Transverse colon (tissue), 3 donors: ENCODE measurements at regions not wholly inside any gene's neighbourhood (a gene's known extent, or its start where the extent isn't known, plus 50 kb on each side); places are given as distances from the start of the nearest gene placed in this dataset.

Experiments
- EP300 ChIP-seq: sonication (generic); formaldehyde crosslinking; IDR thresholded peaks from one replicate; pipeline ENCODE4 v1.6.1; 2017; ENCODE audit warnings: antibody characterized with exemption, low read depth
- POLR2A ChIP-seq: fragments of 450-650 bp; IDR thresholded peaks from one replicate; pipeline ENCODE4 v1.6.1; 2016; ENCODE audit warnings: antibody characterized with exemption, mild to moderate bottlenecking, moderate library complexity
- TF ChIP-seq, protein P1 (sequence below), 5 experiments: fragments of 200-600 bp in 3 of 5; fragments of 450-650 bp in 2 of 5; sonication (generic) in 3 of 5; IDR thresholded peaks; 1 replicate in 2 of 5; 2 replicates in 3 of 5; pipeline ENCODE4 v1.5.1; 2016 to 2017; ENCODE audit warnings: antibody characterized with exemption in 5 of 5, inconsistent platforms in 3 of 5, mild to moderate bottlenecking in 2 of 5, moderate library complexity in 1 of 5

DNA sequence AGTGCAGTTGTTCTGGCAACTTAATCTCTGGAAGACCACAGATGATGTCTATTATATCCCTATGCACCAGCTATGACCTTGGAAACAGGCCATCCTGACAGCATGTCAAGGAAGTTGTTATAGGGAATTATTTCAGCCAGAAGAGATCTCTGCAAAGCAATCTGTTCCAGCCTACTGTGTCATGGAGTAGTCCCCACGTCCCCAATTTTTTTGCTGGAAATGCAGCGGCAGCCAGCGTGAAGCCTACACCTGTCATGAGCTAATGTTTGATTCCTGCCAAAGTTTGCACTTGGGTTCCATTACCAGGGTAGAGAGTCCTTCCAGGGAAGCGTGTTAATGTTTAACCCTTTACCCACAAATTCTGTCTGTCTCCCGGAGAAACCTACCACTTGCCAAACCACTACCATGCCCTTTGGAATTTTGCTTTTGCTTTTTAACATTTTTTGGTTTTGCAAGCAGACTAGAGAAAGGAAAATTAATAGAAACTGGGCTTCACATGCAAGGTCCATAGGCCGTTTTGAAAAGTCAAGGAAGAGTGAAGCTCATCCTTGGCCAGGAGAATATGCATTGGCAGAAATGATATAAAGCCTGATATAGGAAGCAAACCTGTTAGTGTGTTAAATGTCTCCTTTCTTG is 174.9 kb upstream of the SPRY4 start:
- TF ChIP-seq, protein P1, sequence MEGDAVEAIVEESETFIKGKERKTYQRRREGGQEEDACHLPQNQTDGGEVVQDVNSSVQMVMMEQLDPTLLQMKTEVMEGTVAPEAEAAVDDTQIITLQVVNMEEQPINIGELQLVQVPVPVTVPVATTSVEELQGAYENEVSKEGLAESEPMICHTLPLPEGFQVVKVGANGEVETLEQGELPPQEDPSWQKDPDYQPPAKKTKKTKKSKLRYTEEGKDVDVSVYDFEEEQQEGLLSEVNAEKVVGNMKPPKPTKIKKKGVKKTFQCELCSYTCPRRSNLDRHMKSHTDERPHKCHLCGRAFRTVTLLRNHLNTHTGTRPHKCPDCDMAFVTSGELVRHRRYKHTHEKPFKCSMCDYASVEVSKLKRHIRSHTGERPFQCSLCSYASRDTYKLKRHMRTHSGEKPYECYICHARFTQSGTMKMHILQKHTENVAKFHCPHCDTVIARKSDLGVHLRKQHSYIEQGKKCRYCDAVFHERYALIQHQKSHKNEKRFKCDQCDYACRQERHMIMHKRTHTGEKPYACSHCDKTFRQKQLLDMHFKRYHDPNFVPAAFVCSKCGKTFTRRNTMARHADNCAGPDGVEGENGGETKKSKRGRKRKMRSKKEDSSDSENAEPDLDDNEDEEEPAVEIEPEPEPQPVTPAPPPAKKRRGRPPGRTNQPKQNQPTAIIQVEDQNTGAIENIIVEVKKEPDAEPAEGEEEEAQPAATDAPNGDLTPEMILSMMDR (IDR thresholded peaks at IDR 0.05): no peak
- TF ChIP-seq POLR2A (no peak), EP300 (no peak)
